HepG2 (cell line): ENCODE measurements at regions not wholly inside any gene's neighbourhood (a gene's known extent, or its start where the extent isn't known, plus 50 kb on each side); places are given as distances from the start of the nearest gene placed in this dataset.

Experiments
- EZH2 ChIP-seq: conservative IDR thresholded peaks from 2 replicates; pipeline ENCODE4 v1.6.1; 2012; ENCODE audit warnings: mild to moderate bottlenecking, low read depth, low read length, moderate library complexity
- GABPA ChIP-seq, 2 experiments: IDR thresholded peaks; 2 replicates each; pipeline ENCODE4 v1.6.1; 2011 to 2016; ENCODE audit warnings: low read depth in 2 of 2, low read length in 1 of 2, missing biosample characterization in 1 of 2, missing genetic modification characterization in 1 of 2
- RBFOX2 ChIP-seq: fragments of 200-400 bp; formaldehyde crosslinking; IDR thresholded peaks from 2 replicates; pipeline ENCODE4 v1.6.1; 2017; ENCODE audit warnings: low read depth, mild to moderate bottlenecking, low read length
- RXRB ChIP-seq: IDR thresholded peaks from 2 replicates; pipeline ENCODE4 v1.6.1; 2016; ENCODE audit warnings: borderline replicate concordance, missing genetic modification reagents, missing compliant biosample characterization
- TF ChIP-seq, protein P1 (sequence below): sonication (generic); formaldehyde crosslinking; IDR thresholded peaks from 2 replicates; pipeline ENCODE4 v1.5.0; 2020; ENCODE audit warnings: missing genetic modification reagents, mild to moderate bottlenecking, borderline replicate concordance

DNA sequence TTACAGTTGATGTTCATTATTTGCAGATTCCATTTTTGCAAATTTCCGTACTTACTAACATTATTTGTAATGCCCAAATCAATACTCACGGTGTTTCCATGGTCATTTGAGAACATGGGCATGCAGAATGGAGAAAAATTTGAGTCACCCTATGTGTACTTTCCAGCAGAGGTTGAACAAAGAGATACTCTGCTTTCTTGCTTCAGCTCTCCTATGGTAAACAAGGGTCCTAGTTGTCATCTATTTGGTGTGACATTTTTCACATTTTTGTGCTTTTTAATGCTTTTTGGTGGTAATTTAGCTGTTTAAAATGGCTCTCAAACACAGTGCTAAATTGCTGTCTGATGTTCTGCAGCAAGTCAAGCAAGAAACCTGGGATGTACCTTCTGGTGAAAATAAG, 444.4 kb upstream of the CELF4 start:
- no peak for TF ChIP-seq EZH2
- TF ChIP-seq, protein P1, sequence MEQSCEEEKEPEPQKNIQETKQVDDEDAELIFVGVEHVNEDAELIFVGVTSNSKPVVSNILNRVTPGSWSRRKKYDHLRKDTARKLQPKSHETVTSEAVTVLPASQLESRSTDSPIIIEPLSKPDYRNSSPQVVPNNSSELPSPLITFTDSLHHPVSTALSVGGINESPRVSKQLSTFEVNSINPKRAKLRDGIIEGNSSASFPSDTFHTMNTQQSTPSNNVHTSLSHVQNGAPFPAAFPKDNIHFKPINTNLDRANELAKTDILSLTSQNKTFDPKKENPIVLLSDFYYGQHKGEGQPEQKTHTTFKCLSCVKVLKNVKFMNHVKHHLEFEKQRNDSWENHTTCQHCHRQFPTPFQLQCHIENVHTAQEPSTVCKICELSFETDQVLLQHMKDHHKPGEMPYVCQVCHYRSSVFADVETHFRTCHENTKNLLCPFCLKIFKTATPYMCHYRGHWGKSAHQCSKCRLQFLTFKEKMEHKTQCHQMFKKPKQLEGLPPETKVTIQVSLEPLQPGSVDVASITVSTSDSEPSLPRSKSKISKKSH (CRISPR knock-in tag), result no peak
- no peak for TF ChIP-seq GABPA (IDR thresholded peaks at IDR 0.05; ENCODE audit: low read depth, low read length)
- TF ChIP-seq GABPA (CRISPR knock-in tag; IDR thresholded peaks at IDR 0.05; ENCODE audit: low read depth), result no peak
- TF ChIP-seq RXRB (CRISPR knock-in tag), result no peak
- TF ChIP-seq RBFOX2, result no peak
